ENCODE measurements at regions not wholly inside any gene's neighbourhood (a gene's known extent, or its start where the extent isn't known, plus 50 kb on each side); places are given as distances from the start of the nearest gene placed in this dataset.

DNA sequence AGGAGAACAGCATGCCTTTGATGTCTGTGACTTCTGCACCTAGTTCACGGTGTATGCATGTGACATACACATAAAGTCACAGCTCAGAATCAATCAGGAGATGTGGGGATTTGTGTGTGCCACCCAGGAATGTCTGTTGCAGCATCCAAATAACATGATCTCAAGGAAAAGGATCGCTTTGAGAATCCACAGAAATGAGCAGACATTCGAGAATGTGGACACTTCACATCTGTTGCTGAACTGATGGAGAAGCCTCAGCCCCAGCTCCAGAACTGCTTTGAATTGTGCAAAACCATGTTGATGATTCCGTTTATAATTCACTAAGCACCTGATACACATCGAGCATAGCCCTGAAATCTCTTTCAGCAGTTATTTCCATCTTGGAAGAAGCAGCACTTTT lies 208.6 kb downstream of the CMPK2 start:
- H3K36me3 Mint-ChIP-seq: no peaks in the 10 kb centered on the region
- H3K4me1 Mint-ChIP-seq: no peaks in the 10 kb centered on the region
- DNase-seq (no peak), ATAC-seq (replicated peaks) (no peak)
- no peaks in the 10 kb centered on the region for H3K27me3 Mint-ChIP-seq
- no peak overlapping the region for H3K4me3 Mint-ChIP-seq
- H3K27ac Mint-ChIP-seq: no peak overlapping the region
- peaks cover 0 to 1% of the 10 kb centered on the region in 2 donors for H3K9me3 Mint-ChIP-seq

DNA sequence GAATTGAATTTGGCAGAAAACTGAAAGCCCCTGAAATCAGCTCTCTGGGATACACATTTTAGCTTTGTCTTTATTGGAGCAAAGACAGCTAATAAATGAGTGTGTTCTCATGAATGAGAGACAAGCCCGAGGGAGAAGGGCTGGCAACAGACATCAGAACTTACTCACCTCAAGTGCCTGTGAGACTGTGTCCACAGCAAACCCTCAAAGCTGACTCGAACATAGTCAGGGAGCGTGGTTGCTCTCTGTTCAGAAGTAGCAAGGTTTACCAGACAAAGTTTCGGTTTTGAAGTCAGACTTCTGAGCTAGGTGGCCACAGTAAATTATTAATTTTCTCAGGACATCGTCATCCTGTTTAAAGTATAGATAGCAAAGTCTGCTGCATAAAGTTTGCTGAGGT lies 207.9 kb downstream of the CMPK2 start:
- Mint-ChIP-seq H3K9me3 (peaks cover 0 to 1% of the 10 kb centered on the region in 2 donors), H3K4me3 (no peak overlapping the region), H3K27me3 (no peaks in the 10 kb centered on the region), H3K4me1 (no peaks in the 10 kb centered on the region), H3K36me3 (no peaks in the 10 kb centered on the region), H3K27ac (no peak overlapping the region)
- ATAC-seq (replicated peaks) (no peak), DNase-seq (no peak)

DNA sequence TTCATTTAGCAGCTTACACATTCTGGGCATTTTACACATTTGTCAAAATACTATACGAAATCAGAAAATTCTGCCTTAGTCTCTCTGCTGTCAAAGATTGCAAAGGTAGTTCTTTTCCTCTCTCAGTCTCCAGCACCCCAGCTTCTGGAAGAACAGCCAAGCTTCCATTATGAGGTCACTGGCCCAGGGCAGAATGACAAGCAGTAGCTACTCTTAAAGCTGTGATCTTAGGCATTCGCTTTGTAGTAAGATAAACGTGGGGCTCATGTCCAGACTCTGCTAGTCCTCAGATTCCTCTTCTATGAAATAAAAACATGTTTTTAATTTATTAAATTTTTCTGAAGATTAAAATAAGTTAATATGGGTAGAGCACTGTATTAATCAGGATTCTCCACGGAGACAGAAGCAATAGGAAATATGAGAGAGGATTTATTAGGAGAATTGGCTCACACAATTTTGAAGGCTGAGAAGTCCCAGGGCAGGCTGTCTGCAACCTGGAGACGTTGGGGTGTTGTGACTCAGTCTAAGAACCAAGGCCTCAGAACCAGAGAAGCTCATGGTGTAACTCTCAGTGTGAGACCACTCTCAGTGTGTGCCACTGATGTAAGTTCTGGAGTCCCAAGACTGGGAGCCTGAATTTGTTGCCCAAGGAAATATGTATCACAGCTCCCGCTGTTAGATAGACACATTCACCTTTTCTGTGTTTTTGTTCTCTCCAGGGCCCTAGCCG lies 201.2 kb downstream of the CMPK2 start:
- H3K27ac Mint-ChIP-seq: no peak overlapping the region
- H3K36me3 Mint-ChIP-seq: no peaks in the 10 kb centered on the region
- peaks cover 0 to 4% of the 10 kb centered on the region in 2 donors for H3K27me3 Mint-ChIP-seq
- H3K4me1 Mint-ChIP-seq: no peaks in the 10 kb centered on the region
- ATAC-seq (replicated peaks) (no peak), DNase-seq (no peak)
- H3K4me3 Mint-ChIP-seq: no peak overlapping the region
- H3K9me3 Mint-ChIP-seq: peaks cover 0 to 1% of the 10 kb centered on the region in 2 donors

DNA sequence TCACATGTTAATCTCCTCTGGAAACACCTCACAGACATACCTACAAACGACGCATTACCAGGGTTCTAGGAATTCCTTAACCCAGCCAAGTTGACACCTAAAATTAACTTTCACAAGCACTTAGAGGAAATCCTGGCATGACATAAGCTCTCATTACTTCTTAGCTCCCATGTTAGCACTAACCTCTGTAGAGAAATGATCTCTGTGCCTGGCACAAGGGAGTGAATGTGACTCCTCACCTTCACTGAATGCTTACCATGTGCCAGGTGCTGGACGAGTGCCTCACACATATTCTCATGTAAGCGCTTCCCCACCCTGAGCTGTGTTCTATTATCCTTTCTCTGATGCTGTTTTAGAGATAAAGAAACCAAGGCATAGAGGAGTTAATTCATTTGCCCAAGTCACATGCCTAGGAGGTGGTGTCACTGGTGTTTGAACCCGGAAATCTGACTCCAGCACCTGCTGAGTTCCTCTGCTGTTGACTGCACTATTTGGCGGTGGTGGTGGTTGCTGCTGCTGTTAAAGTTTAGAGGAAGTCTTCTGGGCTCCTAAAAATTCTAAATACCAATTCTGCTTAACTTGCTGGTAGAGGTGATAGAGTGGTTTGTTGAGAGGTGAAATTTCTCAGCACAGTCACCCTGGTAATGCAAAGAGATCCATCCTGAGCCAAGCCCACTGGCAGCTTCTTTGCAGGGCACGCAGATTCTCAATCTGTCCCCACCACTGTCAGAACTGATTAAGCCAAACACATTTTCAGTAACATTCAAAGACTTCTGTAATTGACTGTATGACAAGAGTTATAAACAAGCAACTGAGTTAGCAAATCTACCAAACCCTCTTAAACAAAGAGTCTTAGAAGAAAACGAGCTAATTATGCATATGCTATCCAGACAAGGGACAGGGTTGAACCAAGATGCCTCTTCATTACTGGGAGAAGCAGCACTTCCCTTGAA lies 200.3 kb downstream of the CMPK2 start:
- H3K27me3 Mint-ChIP-seq: peaks cover 0 to 4% of the 10 kb centered on the region in 2 donors

DNA sequence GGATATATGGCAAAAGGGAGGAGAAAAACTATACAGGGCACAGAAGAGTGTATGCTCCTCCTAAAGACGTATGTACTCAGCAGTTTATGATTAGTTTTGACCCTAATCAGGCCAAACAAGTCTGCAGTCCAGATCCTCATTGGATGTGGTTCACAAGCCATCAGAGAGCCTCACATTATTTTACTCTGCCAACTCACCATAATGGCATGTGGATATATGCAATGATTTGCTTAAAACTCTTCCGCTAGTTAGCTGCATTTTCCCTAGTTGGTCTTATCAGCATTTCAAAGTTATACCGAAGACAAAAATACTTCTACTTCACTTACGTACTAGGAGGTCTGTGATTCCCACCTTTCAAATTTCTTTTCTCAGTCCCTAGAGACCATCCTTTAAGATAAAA lies 198.4 kb downstream of the CMPK2 start:
- Mint-ChIP-seq H3K27me3 (peaks cover 0 to 4% of the 10 kb centered on the region in 2 donors), H3K4me3 (no peak overlapping the region), H3K9me3 (no peaks in the 10 kb centered on the region), H3K36me3 (no peaks in the 10 kb centered on the region), H3K27ac (no peak overlapping the region), H3K4me1 (no peaks in the 10 kb centered on the region)
- DNase-seq (no peak), ATAC-seq (replicated peaks) (no peak)

More for the DNA sequence above, 200.3 kb downstream of the CMPK2 start:
- peaks cover 0 to 1% of the 10 kb centered on the region in 2 donors for H3K9me3 Mint-ChIP-seq
- ATAC-seq (replicated peaks): no peak
- no peaks in the 10 kb centered on the region for H3K36me3 Mint-ChIP-seq
- no peaks in the 10 kb centered on the region for H3K4me1 Mint-ChIP-seq
- DNase-seq: no peak
- no peak overlapping the region for H3K4me3 Mint-ChIP-seq
- no peak overlapping the region for H3K27ac Mint-ChIP-seq

DNA sequence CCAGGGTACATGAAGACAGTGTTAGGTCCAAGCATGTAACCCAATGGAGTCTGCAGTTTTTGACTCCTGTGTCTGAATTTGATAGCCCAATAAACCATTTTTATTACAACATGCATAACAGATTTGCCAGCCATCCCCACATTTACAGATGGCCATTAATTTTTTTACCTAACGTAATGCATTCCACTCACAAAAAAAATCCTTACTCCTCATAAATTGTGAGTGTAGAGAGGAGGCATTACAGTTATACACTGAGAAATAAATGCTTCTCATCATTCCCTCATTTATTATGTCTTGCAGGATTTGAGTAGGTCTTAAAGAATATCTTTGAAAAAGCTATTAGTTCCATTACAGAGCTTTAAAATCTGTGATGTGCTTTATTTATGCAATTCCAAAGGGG lies 193.8 kb downstream of the CMPK2 start:
- DNase-seq (no peak), ATAC-seq (replicated peaks) (no peak)
- H3K27ac Mint-ChIP-seq: no peak overlapping the region
- no peaks in the 10 kb centered on the region for H3K36me3 Mint-ChIP-seq
- no peak overlapping the region for H3K4me3 Mint-ChIP-seq
- no peaks in the 10 kb centered on the region for H3K9me3 Mint-ChIP-seq
- H3K4me1 Mint-ChIP-seq: no peaks in the 10 kb centered on the region
- H3K27me3 Mint-ChIP-seq: peaks cover 0 to 9% of the 10 kb centered on the region in 2 donors

DNA sequence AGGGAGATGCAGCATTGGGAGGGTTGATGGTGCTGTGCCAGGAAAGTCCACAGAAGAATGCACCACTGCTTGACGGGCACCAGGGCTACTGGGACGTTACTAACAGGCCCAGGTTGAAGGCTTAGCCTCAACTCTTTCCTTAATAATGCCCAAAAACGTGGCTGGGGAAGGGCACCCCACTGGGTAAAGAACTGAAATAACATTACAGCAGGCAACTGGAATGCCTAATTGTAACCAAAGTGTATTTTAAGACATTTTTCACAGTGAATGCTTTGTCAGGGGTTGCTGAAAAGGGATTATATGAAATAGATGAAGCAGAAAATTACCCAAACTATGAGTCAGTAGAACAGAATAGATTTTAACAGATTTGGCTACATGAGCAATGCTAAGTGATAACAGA lies 191.3 kb downstream of the CMPK2 start:
- ATAC-seq (replicated peaks): no peak
- H3K9me3 Mint-ChIP-seq: no peaks in the 10 kb centered on the region
- peaks cover 0 to 4% of the 10 kb centered on the region in 2 donors for H3K27me3 Mint-ChIP-seq
- no peaks in the 10 kb centered on the region for H3K36me3 Mint-ChIP-seq
- no peak overlapping the region for H3K27ac Mint-ChIP-seq
- H3K4me1 Mint-ChIP-seq: no peaks in the 10 kb centered on the region
- DNase-seq: no peak
- no peak overlapping the region for H3K4me3 Mint-ChIP-seq

DNA sequence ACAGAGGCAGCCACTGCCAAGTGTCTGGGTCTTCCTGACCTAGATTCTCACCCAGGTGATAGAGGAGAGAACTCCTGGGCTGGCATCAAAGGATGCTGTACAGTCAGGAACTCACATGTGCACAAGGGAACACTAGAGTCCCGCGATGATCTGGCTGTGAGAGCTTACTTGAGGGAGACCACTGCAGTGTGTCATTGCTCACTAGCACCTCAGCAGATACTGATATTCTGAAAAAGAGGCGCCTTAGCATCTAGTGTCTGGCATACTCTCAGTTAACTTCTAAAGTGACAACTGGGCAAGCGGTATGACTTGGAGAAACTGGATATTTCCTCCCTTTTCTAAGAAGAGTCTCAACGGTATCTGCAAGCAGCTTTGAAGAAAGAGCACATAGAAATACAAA lies 189.9 kb downstream of the CMPK2 start:
- no peak for DNase-seq
- Mint-ChIP-seq H3K36me3 (no peaks in the 10 kb centered on the region), H3K4me1 (no peaks in the 10 kb centered on the region), H3K27me3 (peaks cover 0 to 4% of the 10 kb centered on the region in 2 donors), H3K27ac (no peak overlapping the region), H3K9me3 (no peaks in the 10 kb centered on the region), H3K4me3 (no peak overlapping the region)
- no peak for ATAC-seq (replicated peaks)

DNA sequence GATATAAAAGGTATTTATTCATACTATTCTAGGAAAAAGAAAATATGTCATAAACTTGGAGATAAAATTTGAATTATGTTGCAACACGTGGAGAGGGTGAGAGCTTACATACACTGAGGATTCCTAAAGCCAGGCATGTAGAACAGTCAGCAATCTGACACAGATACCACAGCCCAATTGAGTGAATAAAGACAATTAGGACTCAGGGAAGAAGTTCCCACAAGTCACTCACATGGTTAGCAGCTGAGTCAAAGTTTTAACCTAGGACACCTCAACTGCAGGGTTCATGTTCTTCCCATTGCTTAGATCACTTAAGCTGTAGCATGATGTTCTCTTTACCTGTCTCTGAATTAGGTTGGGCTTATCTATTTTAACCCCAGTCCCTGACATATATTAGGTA lies 189.5 kb downstream of the CMPK2 start:
- DNase-seq: no peak
- H3K4me3 Mint-ChIP-seq: no peak overlapping the region
- no peak for ATAC-seq (replicated peaks)
- no peaks in the 10 kb centered on the region for H3K36me3 Mint-ChIP-seq
- H3K27ac Mint-ChIP-seq: no peak overlapping the region
- H3K9me3 Mint-ChIP-seq: no peaks in the 10 kb centered on the region
- H3K27me3 Mint-ChIP-seq: peaks cover 0 to 6% of the 10 kb centered on the region in 2 donors
- H3K4me1 Mint-ChIP-seq: no peaks in the 10 kb centered on the region

DNA sequence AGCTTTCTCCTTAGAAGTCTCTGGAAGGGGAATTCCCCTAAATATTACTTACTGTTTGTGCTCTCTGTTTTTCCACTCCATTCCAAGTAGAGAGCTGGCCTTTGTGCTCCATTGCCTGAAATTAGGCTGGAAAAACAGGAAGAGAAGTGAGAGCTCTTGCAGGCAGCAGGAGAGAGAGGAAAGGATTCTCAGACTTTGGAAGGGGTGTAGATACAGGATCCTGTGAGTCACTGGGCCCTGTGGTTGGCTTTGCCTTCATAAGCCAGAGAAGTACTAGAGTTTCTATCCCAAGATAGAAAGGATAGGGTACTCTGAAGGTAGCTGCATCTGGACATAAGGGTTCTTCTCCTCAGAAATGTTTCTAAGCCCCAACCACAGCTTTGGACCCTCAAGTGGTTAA lies 188.9 kb downstream of the CMPK2 start:
- ATAC-seq (replicated peaks) (no peak), DNase-seq (no peak)
- H3K27me3 Mint-ChIP-seq: peaks cover 0 to 12% of the 10 kb centered on the region in 2 donors
- H3K4me1 Mint-ChIP-seq: no peaks in the 10 kb centered on the region
- no peaks in the 10 kb centered on the region for H3K9me3 Mint-ChIP-seq
- no peak overlapping the region for H3K27ac Mint-ChIP-seq
- H3K4me3 Mint-ChIP-seq: no peak overlapping the region
- no peaks in the 10 kb centered on the region for H3K36me3 Mint-ChIP-seq

DNA sequence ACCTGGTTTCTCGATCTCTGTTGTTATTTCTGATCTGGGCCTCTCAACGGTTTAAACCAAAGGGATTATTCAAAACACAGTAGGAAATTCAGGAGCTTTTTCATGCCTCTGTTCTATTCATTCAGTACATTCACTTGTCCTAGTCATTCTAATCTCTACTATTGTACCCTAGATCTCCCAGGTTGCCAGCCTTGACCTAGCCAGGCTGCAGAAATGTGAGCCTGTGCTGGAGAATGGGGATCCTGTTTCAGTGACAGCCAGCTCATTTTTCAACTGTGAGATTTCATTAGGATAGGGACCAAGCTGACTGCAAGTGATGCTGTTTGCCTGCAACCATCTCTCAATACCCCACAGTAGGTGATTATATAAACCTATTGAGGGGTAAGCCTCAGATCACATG lies 186.2 kb downstream of the CMPK2 start:
- Mint-ChIP-seq H3K27ac (no peak overlapping the region), H3K4me3 (no peak overlapping the region), H3K9me3 (no peaks in the 10 kb centered on the region), H3K36me3 (no peaks in the 10 kb centered on the region), H3K27me3 (peaks cover 0 to 10% of the 10 kb centered on the region in 2 donors), H3K4me1 (no peaks in the 10 kb centered on the region)
- ATAC-seq (replicated peaks) (no peak), DNase-seq (no peak)

DNA sequence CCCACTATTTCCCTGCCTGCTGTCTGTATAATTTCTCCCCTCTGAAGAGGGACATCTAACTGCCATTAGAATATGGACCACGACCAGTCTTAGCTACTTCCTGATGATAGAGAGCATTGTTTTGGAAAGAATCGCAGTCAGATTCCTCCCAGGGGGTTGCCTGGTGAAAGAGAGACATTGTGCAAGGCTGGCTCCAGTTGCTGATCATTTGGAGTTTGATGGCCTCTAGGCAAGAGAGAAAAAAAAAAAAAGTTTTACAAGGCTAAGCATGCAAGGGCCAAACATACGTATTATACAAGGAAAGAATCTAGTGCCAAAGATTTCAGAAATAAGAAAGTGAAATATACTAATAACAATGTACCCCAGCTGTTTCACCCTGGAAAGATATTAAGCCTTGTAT lies 182.2 kb downstream of the CMPK2 start:
- H3K27me3 Mint-ChIP-seq: peaks cover 0 to 10% of the 10 kb centered on the region in 2 donors
- H3K4me3 Mint-ChIP-seq: no peak overlapping the region
- H3K27ac Mint-ChIP-seq: no peak overlapping the region
- H3K9me3 Mint-ChIP-seq: peaks cover 3 to 4% of the 10 kb centered on the region in 2 donors
- no peaks in the 10 kb centered on the region for H3K36me3 Mint-ChIP-seq
- no peaks in the 10 kb centered on the region for H3K4me1 Mint-ChIP-seq
- no peak for ATAC-seq (replicated peaks)
- DNase-seq: no peak

DNA sequence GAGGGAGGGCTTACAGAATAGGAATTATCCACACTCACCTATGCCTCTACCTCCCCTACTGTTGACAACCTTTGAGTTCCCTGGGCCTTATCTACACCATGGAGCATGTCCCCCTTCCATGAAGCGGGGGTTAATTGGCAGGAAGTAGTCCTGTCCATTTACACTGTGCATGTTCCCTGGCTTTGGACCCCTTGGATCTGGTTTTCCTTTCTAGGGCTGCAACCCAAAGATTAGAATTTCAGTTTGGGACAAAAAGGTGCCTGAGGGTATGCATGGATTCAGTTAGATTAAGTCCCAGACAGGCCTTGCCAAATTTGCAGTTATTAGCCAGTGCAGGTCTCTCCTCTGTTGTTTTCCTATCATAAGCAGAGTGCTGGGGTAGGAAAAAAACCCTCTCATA lies 180.3 kb downstream of the CMPK2 start:
- no peaks in the 10 kb centered on the region for H3K4me1 Mint-ChIP-seq
- no peak for ATAC-seq (replicated peaks)
- H3K27me3 Mint-ChIP-seq: peaks cover 0 to 10% of the 10 kb centered on the region in 2 donors
- no peak overlapping the region for H3K27ac Mint-ChIP-seq
- no peak overlapping the region for H3K4me3 Mint-ChIP-seq
- H3K36me3 Mint-ChIP-seq: no peaks in the 10 kb centered on the region
- DNase-seq: no peak
- peaks cover 4 to 6% of the 10 kb centered on the region in 2 donors for H3K9me3 Mint-ChIP-seq

DNA sequence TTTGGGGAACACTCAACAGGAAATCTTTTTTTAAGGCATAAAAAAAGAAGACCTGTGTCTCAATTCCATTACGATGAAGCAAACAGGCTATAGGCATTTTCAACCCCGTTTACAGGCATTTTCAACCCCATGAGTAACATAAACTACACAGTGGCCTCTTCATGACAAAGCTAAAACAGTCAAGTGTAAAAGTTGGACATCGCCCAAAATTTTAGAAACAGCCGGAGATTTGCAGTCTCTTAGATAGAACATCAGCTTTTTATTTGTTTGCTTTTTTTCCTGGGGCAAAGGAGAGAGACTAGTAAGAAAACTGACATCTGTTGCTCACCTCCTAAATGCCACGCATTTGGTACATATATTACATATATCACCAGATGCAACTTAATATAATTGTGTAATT lies 173.7 kb downstream of the CMPK2 start:
- ATAC-seq (replicated peaks): no peak
- no peak for DNase-seq
- H3K4me1 Mint-ChIP-seq: no peaks in the 10 kb centered on the region
- H3K27me3 Mint-ChIP-seq: no peaks in the 10 kb centered on the region
- H3K4me3 Mint-ChIP-seq: no peak overlapping the region
- H3K27ac Mint-ChIP-seq: no peak overlapping the region
- peaks cover 2 to 6% of the 10 kb centered on the region in 2 donors for H3K9me3 Mint-ChIP-seq
- no peaks in the 10 kb centered on the region for H3K36me3 Mint-ChIP-seq

DNA sequence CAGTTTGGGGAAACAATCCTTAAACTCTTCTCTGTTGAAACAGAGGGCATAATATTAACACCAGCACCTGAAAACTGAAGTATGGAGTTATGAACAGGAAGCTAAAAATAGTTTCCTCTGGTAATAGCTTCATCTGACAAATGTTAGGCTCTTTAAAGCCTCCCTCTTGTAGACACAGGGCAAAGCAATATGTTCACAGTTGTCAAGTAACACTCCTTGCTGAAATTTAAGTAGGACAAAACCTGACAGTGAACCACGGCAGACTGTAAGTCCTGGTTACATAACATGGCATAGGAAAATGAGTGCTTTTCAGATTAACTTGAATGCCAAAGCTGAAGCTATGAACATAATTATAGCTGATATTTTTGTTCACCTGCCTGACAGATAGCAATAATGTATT lies 172.9 kb downstream of the CMPK2 start:
- H3K9me3 Mint-ChIP-seq: peaks cover under 1 to 6% of the 10 kb centered on the region in 2 donors
- no peak for ATAC-seq (replicated peaks)
- no peak for DNase-seq

More for the DNA sequence above, 172.9 kb downstream of the CMPK2 start:
- no peaks in the 10 kb centered on the region for H3K36me3 Mint-ChIP-seq
- H3K27me3 Mint-ChIP-seq: no peaks in the 10 kb centered on the region
- H3K4me3 Mint-ChIP-seq: no peak overlapping the region
- H3K4me1 Mint-ChIP-seq: no peaks in the 10 kb centered on the region
- H3K27ac Mint-ChIP-seq: no peak overlapping the region

All from stimulated activated naive B cell treated with anti-CD40 and anti-IgM and Interleukin-4, amounts not matched to agents 10 μg/mL and 1 μg/mL and 100 μg/mL, for 72 hours (primary cell).